ENCODE measurements at regions not wholly inside any gene's neighbourhood (a gene's known extent, or its start where the extent isn't known, plus 50 kb on each side); places are given as distances from the start of the nearest gene placed in this dataset.

DNA sequence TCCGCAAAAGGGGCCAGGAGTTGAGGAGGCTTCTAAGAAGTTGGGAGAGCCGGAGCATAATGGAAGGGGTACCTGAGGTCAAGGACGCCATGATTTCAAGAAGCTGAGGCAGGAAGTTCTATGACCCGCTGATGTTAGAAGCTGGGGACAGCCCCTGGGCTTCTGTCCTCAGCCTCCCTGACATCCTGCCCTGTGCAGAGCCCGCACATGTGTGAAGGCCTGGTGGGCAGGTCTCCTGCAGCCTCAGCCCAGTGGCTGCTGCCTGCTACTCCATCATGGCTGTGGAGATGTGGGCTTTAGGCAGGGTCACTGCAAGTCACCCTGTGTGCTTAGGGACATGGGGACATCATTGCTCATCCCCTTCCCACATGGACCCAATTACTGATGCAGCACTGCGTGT is 53.8 kb upstream of the PCBD1 start:
- TF ChIP-seq, protein P1, sequence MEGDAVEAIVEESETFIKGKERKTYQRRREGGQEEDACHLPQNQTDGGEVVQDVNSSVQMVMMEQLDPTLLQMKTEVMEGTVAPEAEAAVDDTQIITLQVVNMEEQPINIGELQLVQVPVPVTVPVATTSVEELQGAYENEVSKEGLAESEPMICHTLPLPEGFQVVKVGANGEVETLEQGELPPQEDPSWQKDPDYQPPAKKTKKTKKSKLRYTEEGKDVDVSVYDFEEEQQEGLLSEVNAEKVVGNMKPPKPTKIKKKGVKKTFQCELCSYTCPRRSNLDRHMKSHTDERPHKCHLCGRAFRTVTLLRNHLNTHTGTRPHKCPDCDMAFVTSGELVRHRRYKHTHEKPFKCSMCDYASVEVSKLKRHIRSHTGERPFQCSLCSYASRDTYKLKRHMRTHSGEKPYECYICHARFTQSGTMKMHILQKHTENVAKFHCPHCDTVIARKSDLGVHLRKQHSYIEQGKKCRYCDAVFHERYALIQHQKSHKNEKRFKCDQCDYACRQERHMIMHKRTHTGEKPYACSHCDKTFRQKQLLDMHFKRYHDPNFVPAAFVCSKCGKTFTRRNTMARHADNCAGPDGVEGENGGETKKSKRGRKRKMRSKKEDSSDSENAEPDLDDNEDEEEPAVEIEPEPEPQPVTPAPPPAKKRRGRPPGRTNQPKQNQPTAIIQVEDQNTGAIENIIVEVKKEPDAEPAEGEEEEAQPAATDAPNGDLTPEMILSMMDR (IDR thresholded peaks at IDR 0.05): no peak
- no peak for TF ChIP-seq EZH2 (IDR thresholded peaks at IDR 0.05; ENCODE audit: borderline replicate concordance, insufficient read depth, low read depth, low read length, poor library complexity, severe bottlenecking)
